Stimulated activated naive CD4-positive, alpha-beta T cell (primary cell): ENCODE measurements at regions not wholly inside any gene's neighbourhood (a gene's known extent, or its start where the extent isn't known, plus 50 kb on each side); places are given as distances from the start of the nearest gene placed in this dataset.
"Not testable (repeated sequence)": the region's sequence is repeated elsewhere in the genome, so short reads cannot be mapped to it uniquely, and the experiment has no call there.

ENCODE experiments used
- DNase-seq, 6 experiments: peaks; one replicate each; lab custom pipeline; 2025; lab: John Stamatoyannopoulos, UW

DNA sequence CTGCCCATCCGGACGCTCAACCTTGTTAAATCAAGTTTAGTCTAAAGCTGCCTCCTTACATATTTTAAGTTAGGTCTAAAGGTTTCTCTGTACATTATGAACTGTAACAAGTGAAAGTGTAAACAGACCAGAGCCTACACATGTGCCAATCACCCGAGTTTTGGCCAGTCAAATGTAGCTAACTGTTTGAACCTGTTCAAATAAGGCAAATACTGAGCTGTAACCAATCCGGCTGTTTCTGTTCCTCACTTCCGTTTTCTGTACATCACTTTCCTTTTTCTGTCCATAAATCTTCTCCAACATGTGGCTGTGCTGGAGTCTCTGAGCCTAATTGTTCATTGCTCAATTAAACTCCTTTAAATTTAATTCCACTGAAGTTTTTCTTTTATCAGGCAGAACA, 113.3 kb upstream of the SHISA3 start:
- no peak for DNase-seq

DNA sequence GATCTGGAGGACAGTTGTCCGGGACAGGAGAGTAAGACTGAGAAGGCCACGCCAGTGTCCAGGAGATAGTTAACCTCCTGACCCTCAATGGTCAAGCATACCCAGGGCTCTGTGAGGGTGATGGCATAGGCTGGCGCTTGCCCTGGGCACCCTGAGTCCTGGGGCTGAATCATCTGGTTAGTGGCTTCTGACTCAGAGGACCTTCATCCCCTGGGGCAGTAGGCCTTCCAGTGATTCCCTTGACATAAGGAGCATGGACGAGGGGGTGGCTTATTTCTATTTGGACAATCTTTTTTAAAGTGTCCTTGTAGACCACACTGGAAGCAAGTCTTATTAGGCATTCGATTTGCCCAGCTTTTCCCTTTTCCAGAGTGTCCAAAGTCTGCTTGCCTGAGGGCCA, 108.4 kb upstream of the SHISA3 start:
- not testable (repeated sequence) for DNase-seq

DNA sequence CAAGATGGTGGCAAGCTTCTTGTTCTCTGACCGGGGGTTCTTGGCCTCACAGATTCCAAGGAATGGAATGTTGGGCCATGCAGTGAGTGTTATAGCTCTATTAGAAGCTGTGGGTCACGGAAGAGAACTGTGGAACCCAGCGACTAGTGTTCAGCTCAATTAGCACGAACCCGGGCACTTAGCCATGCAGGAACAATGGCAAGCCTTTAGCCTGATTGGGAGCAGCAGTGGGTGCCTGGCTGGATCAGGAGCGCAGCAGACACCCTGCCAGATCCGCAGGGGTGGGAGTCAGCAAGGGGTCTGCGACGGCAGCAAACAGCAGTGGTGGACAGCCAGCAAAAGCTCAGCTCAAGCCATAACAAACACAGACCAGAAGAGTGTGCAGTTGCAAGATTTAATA, 105.1 kb upstream of the SHISA3 start:
- DNase-seq, result not testable (repeated sequence)

DNA sequence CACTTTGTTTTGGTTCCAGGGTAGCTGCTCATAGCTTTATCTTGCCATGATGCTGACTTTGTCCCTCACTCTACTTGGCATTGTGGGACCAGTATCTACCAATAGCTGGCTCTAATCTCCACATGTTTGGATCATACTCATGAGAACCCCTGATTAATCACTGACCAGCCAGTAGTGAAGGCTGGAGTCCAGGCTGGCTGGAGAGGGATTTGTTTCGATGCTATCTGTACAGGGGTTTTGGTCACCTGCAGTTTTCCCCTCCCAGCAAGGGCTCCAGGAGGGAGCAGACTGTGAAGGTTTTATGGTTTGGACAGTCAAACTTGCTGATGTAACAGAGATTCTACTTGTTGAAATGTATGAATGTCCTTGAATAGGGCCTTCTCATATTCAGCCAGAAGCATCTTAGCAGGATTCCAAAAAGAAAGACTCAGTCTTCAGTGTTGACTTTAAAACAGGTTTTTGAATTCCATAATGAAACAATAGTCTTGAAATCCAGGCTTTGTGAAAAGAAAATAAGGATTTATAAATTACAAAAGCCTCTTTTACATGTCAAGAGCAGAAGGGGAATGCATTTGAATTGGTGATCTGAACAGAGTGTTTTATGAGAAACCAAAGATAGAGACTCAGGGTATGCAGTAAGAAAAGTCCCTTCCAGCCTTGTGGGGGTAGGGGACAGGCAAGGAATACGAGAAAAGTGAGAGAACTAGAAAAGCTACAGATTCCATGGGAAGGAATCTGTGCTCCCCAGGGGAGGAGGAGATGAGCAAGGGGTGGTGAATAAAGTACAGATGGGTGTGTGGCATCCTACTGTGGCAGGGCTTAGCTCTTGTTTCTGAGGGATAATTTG, 103.1 kb upstream of the SHISA3 start:
- DNase-seq, result no peak

DNA sequence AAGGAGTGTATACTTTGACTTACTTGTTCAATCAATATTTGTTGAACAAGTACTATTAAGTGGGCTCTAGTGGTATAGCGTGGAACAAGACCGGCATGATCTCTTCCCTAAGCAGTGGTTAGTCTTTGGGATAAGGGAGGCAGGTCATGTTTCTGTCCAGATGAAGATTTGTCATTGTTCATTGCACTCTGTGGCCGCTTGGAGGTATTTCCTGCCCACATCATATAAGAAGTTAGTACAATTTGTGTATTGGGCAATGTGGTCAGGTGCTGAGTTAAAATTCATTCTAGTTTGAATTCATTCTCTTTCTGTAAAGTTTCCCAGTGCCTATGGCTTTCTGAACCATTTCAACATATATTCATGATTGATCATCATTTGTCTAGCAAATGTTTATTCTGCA, 101.1 kb upstream of the SHISA3 start:
- DNase-seq, result no peak

DNA sequence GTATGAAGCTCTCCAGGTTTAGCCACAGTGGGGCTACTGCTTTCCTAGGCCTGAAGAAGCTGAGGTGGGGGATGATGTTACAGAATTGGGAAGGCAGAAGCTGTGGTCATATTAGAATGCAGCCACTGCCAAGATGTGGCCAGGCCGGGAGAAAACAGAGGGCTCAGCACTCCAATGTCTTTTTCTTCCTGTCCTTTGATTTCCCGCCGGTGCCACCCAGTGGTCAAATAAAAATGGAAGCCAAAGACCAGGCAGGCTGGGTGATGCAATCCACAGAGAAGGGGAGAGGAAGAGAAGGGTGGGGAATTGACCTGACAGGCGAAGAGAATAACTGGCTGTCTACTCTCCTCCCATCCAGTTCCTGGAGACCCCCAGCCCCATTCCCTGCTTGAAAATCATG, 94.9 kb upstream of the SHISA3 start:
- DNase-seq, result no peak

DNA sequence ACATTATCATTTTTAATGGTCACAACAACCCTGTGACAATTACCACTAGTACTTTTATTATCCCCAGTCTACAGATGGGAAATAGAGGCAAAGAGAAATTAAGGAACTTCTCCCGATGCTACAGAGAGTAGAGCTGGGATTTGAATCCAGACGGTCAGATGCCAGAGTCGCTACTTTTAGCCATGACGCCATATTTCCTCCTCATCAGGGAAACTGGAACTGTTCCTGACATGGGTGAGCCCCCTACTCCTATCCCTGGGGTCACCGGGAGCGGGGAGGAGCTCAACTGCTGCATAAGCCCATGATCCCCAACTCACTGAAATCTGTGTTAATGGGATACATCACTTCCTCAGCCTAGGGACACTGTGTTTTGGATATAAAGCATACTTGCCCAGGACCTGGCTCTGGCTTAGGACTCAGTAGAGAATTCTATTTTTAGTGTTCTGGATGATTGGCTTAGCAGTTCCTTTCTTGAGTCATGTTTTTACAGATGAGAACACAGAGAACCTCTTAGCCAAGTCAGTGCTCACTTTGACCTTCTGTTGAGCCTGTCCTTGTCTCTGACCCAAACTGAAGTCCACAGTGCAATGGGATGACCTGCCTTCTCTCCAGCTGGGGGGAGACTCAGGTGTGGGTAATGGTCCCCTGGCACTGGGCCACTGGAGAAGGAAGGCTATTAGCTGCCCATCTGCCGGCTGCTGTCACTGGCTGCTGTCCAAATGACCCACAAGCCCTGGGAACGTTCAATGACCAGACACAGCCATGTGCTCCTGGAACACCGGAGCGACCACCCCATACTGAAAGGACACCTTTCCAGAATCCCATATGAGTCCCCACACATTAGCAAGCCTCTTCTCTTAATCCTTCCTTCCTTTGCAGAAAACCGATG, 90.8 kb upstream of the SHISA3 start:
- DNase-seq, result no peak

DNA sequence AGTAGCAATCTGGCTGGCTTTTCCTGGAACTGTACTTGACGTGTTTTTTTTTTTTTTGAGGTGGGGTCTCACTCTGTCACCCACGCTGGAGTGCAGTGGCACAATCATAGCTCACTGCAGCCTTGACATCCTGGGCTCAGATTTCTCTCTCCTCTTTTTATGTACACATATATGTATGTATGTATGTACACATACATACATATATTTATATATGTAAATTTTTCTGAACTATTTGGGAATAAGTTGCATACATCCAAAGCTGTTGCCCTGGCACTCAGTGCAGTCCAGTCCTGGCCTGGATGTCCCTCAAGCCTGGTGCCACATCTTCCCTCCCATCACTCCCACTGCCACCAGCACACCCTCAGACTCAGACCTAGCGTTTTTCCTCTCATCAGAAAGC, 89.0 kb upstream of the SHISA3 start:
- DNase-seq, result no peak

DNA sequence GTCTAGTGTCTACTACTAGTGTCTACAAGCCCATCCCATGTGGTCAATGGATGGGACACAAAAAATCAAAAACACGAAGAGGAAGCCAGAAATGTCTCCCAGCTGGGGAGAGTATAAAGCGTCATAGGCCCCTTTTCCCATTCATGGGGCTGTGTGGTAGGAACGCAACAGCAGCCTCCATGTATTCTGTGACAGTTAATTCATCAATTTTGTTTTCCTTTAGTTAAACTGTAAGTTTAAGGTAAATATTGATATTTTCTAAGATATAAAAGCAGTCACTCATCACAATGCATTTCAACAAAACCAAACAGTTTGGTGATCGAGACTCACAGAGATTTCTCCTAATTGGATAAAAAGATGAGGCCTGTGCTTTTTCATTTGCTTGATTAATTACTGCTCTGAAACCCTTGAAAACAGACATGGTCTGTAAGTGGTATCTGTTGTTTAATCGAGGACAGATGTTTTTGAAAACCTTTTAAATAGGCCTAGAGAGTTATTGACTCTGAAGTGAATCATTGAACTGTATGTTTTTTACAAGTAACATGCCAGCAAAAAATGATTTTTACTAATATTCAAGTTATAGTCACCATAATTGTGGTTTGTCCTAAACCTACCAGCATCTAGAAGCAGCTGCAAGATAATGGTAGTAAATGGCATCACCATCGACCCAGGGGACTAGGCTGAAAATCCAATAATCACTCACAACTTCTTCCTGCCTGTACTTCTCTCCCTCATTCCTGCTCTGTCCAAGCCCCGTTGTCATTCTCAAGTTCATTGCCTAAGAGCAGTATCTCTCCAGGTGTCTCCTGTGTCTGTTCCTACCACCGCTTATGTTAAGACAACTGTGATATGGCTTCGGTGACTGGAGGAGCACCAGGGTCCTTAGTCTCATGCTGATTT, 87.7 kb upstream of the SHISA3 start:
- DNase-seq, result no peak

DNA sequence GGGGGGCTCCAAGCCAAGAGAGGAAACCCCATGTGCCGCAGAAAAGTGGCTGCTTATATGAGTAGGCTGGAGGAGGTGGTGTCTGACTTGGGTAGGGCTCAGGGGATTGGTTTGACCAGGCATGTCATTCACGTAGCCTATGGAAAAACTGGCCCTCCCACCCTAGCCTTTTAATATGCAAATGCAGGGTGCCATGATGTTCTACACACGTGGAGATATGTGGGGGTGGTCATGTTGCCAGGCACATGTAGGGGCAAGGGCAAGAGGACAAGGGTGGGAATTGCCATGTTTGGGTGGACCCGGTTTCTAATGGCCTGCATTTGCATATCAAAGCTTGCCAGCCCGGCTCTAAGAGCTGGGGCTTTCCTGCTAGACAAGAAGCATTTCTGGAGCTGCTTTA, 86.9 kb upstream of the SHISA3 start:
- no peak for DNase-seq

DNA sequence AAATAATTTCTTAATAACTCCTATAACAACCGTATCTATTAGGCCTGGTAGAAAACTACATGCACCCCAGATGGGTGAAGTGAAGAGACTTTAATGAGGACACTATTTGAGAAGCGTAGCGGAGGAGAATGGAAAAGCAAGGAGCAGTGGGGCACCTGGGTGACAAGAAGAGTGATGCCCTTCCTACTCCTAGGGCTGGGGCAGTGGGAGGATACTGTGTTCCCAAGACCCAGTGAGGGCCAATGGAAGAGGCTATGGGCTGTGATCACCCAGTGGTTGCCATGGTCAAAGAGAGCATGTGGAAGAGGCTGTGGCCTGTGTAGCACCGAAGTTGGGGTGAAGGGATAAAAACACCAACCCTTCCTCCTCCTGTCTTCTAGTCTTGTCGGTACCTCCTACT, 86.5 kb upstream of the SHISA3 start:
- DNase-seq, result no peak

DNA sequence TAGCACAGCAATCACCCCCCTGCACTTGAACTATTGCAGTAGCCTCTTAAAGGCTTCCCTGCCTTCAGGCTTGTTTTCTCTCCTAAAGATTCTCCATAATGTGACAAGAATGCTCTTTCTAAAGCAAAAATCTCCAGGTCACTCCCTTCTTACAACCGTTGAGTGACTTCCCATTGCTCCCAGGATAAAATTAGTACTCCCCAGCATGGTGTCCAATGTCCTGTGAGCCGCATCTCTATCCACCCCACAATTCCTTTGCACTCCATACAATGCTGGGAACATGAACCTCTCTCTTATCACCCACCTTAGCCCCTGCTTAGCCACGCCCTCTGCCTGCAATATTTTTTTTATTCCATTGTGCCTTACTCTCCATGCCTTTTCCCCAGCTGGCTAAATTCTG, 85.7 kb upstream of the SHISA3 start:
- DNase-seq, result no peak

DNA sequence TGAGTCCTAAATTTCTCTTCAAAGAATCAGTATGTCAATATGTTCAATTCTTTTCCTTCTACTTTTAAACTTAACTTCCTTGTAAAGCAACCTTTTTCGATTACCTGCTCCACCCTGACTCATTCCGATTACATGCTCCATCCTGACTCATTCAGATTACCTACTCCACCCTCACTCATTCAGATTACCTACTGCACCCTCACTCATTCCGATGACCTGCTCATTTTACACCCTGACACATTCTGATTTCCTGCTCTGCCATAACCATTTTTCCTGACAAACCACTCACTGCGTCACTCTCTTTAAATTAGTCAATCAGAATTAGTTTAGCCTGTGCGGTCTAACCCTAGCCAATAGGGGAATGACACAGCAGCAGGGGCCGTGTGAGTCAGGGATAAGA, 83.9 kb upstream of the SHISA3 start:
- DNase-seq, result not testable (repeated sequence)

DNA sequence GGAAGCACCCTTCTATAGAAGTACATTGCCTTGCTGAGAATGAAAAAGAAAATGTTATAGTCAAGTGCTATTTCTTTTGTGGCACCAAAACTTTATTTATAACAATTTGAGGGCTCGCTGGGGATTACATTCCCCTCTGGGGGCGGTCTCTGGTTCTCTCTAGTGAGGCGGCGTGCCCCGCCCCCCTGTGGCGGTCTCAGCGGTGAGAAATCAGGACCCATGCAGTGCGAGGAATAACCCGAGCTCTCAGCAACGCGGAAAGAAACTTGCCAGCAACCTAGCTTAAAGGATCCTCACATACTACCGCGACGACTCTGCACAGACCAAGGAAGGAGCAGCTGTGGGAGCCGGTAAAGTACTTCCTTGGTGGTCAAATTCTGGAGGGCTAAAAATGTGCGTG, 83.4 kb upstream of the SHISA3 start:
- no peak for DNase-seq

DNA sequence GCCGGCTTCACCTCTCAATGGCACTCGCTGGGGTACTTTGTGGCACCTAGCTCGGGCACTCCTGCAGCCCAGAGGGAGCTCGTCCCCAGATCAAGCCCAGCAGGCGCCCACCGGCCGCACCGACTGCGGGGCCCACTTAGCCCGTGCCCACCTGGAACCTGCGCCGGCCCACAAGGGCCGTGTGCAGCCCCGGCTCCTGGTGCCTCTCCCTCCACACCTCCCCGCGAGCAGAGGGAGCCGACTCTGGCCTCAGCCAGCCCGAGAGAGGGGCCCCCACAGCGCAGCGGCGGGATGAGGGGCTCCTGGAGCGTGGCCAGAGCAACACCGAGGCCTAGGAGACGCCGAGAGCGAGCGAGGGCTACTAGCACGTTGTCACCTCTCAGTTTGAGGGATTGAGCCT, 82.1 kb upstream of the SHISA3 start:
- DNase-seq, result no peak

DNA sequence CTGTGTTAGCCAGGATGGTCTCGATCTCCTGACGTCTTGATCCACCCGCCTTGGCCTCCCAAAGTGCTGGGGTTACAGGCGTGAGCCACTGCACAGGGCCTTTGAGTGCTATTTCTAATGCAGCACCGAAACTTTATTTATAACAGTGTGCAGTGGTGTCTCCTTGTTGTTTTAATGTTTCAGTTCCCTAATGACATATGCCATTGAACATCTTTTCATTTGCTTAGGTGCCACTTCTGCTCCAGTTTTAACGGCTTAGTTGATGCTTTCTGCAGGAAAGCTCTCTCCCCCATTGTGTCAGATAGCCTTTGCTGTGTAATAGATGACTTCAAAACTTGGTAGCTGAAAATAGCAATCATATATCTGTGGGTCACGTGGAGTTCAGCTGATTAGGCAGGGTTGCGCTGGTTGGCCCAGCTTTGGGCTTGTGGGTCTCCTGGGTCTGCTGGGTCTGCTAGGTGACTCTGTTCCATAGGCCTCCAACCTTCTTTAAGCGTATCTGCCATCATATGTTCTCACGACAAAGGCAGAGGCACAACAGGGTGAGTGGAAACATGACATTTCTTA, 76.4 kb upstream of the SHISA3 start:
- DNase-seq, result no peak

DNA sequence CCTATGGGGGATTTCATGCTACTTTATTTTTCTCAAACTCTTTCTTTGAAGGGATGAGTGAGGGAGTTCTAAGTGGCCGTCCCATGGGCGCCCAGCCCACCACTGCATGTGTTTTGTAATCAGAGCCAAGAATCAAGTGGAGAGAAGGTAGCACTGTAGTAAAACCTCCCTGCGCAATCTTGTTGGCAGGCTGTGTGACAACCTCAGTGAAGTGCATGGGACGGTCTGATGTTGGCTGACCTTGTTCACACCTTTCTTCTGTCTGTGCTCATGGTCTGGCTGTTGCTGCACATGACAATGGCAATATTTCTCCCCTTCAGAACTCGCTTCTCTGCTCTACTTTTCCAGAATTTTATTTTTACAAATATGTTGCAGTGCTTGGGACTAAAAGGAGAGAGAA, 71.2 kb upstream of the SHISA3 start:
- no peak for DNase-seq

DNA sequence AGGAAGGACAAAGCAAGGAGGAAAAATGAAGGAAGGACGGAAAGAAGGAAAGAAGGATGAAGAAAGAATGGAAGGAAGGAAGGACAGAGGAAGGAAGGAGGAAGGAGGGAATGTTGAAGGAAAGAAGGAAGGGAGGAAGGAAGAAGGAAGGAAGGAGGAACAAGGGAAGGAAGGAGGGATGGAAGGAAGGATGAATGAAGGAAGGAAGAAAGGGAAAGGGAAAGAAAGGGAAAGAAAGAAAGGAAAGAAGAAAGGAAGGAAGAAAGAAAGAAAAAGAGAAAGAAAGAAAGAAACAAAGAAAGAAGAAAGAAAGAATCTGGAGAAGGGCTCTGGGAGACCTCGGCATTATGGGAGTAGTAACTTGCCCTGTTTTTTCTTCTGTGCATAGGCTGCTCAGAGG, 70.8 kb upstream of the SHISA3 start:
- no peak for DNase-seq

DNA sequence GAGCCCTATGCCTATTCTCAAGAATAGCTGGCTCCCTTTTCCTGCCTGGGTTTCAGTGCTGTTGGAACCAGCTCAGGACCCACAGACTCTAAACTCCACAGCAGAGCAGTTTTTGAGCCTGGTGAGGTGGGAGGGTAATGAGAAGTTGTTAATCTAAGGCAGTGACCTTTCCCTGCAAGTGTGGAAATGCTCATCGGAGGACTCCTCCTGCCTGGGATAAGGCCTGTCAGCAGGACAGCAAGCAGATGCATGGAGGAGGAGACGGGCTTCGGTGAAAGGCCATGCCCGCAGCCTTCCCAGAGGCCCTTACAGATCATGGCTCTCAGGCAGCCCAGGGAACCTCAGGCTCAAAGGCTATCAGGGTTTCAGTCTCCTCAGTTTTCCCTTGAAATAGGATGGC, 70.0 kb upstream of the SHISA3 start:
- no peak for DNase-seq

DNA sequence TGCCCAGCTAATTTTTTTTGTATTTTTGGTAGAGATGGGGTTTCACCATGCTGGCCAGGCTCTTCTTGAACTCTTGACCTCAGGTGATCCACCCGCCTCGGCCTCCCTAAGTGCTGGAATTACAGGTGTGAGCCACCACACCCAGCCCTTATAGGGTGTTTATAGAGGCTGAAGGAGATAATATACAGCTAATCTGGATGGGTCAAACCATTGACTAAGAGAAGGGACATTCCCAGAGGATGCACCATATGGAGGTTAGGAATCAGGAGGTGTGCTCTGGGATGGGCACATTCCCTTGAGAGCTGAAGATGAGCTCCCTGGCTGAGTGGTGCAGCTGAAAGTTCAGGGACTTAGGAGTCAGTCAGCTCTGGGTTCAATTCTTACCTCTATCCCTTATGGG, 68.3 kb upstream of the SHISA3 start:
- no peak for DNase-seq

DNA sequence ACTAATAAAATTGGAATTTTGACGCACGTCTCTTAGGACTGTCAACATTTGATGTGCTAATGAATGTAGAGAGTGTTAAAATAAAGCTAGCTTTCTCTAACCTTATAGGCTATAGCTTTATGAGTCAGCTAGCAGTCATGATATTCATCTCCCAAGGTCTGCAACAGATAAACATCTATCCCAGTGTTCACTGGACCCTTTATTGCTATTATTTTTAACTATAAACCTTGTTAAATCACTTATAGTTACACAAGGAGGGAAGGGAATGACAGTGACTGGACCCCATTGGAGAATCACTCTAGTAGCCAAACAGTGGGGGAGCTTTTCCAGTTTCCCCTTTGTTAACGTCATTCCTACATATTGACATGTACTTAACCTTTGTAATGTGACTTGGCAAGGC, 67.9 kb upstream of the SHISA3 start:
- DNase-seq, result no peak

DNA sequence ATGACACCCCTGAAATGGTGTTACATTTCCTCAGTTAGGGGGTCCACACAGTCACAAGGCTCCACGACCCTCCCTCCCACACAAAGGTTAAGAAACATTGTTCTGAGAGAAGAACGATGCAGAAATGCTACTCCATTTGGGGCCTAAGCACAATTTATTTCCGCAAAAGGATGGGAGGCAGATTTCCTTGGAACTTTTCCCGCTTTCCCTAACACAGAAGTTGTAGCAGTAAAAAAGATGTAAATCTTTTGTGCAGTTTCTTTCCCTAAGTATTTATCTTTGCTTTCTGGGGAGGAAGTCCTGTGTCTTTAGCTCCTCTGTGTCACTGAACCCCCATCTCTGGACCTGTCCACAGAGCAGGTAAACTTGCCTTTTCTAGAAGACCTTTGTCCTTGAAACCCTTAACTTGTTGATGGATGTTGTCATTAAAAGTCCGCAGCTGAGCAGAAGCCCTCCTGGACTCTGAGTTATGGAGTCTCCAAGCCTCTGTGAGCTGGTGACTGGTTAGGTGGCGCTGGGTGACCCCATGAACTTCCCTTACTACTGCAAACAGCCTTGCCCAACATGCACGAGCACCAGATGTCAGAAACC, 67.2 kb upstream of the SHISA3 start:
- DNase-seq, result no peak
